Memory B cell (primary cell): ENCODE measurements at regions not wholly inside any gene's neighbourhood (a gene's known extent, or its start where the extent isn't known, plus 50 kb on each side); places are given as distances from the start of the nearest gene placed in this dataset.
"Not testable (repeated sequence)": the region's sequence is repeated elsewhere in the genome, so short reads cannot be mapped to it uniquely, and the experiment has no call there.

Experiments
- ATAC-seq: fragments of 150-1000 bp; cut with Tn5 transposase; 2 replicates; pipeline ENCODE4 v1.10.0; 2021; ENCODE audit warnings: low read depth, mild to moderate bottlenecking, moderate library complexity
- DNase-seq, 2 donors: peaks; one replicate each; pipeline ENCODE4 v3.0.0; 2022; ENCODE audit warnings: low spot score in 2 of 2
- H3K27ac Mint-ChIP-seq: one replicate; pipeline ENCODE4 v1.8.0; 2022; ENCODE audit warnings: mild to moderate bottlenecking, moderate library complexity, mixed read lengths
- H3K27me3 Mint-ChIP-seq: one replicate; pipeline ENCODE4 v1.8.0; 2022; ENCODE audit warnings: mixed read lengths
- H3K36me3 Mint-ChIP-seq: one replicate; pipeline ENCODE4 v1.8.0; 2022; ENCODE audit warnings: mild to moderate bottlenecking, mixed read lengths
- H3K4me1 Mint-ChIP-seq: one replicate; pipeline ENCODE4 v1.8.0; 2022; ENCODE audit warnings: mixed read lengths
- H3K4me3 Mint-ChIP-seq: one replicate; pipeline ENCODE4 v1.8.0; 2022; ENCODE audit warnings: mild to moderate bottlenecking, moderate library complexity, mixed read lengths
- H3K9me3 Mint-ChIP-seq: one replicate; pipeline ENCODE4 v1.8.0; 2022; ENCODE audit warnings: mixed read lengths

DNA sequence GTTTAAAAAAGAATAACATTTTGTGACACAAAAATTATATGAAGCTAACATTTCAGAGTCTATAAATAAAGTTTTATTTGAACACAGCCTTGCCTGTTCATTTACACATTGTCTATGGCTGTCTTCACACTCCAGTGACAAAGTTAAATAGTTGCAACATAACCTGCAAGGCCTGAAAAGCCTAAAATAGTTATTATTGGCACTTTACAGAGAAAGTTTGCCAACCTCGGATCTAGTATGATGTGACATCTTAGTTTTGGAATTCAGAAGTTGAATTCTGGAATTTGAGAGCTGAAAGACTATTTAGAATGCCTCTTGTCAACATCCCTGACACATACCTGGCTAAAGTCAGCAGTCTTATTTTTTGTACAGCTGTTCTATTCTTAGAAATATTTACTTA is 68.3 kb downstream of the DYRK2 start:
- Mint-ChIP-seq H3K4me1 (peaks cover 6% of the 10 kb centered on the region), H3K36me3 (peaks cover 2% of the 10 kb centered on the region), H3K27ac (no peak overlapping the region), H3K9me3 (no peaks in the 10 kb centered on the region), H3K4me3 (no peak overlapping the region), H3K27me3 (peaks cover 1% of the 10 kb centered on the region)
- ATAC-seq, result no peak
- no peak for DNase-seq

DNA sequence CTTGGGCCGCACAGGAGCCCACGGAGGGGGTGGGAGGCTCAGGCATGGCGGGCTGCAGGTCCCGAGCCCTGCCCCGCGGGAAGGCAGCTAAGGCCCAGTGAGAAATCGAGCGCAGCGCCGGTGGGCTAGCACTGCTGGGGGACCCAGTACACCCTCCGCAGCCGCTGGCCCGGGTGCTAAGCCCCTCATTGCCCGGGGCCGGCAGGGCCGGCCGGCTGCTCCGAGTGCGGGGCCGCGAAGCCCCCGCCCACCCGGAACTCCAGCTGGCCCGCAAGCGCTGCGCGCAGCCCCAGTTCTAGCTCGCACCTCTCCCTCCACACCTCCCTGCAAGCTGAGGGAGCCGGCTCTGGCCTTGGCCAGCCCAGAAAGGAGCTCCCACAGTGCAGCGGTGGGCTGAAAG is 70.8 kb downstream of the DYRK2 start:
- DNase-seq, H3K27ac Mint-ChIP-seq, H3K9me3 Mint-ChIP-seq, H3K4me1 Mint-ChIP-seq, H3K4me3 Mint-ChIP-seq, H3K36me3 Mint-ChIP-seq, H3K27me3 Mint-ChIP-seq, ATAC-seq: not testable (repeated sequence)

DNA sequence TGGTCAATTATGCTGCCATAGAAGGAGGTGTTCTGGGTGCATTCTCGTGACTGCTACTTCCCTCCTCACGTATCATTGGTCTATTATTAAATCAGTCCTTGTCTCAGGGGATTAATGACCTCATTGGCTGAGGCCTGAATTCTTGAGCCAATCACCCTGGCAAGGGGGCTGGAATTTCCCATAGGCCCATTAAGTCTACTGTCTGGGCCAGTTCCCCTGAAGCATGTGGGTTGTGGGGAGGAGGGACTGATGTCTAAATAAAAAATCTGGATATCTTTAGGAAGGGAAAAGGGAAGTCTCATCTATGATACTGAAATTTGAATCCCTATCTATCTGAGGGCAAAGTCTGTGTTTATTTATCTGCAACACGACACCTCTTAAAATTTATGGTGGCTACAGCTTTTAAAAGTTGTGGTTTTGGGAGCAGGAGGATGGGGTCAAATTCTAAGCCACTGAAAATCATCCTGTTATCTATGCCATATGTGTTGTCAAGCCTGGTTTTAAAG is 71.9 kb downstream of the DYRK2 start:
- ATAC-seq (no peak), DNase-seq (no peak)
- no peak overlapping the region for H3K27ac Mint-ChIP-seq
- no peaks in the 10 kb centered on the region for H3K36me3 Mint-ChIP-seq
- no peaks in the 10 kb centered on the region for H3K9me3 Mint-ChIP-seq
- peaks cover 1% of the 10 kb centered on the region for H3K27me3 Mint-ChIP-seq
- H3K4me3 Mint-ChIP-seq, result no peak overlapping the region
- H3K4me1 Mint-ChIP-seq, result peaks cover 2% of the 10 kb centered on the region

DNA sequence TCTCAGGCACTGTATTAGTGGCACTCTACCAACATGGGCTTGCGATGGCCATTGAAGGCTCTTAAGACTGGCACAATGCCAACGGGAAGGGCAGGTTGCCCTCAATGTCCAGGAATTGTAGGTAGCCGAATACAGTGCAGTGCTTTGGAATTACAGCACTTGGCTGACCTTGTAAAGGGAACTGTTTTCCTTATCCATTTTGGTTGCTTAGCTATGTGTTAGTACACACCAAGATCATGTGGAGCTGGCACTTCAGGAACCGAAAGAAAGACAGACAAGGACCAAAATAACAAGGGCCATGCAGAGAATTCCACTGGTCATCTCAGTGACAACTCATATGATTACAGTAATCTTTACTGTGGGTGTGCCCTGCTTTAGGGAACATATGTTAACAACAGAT is 72.7 kb downstream of the DYRK2 start:
- no peak for DNase-seq
- ATAC-seq, result no peak
- Mint-ChIP-seq H3K36me3 (no peaks in the 10 kb centered on the region), H3K9me3 (no peaks in the 10 kb centered on the region), H3K4me3 (no peak overlapping the region), H3K27ac (no peak overlapping the region), H3K4me1 (peaks cover 2% of the 10 kb centered on the region), H3K27me3 (peaks cover 1% of the 10 kb centered on the region)

DNA sequence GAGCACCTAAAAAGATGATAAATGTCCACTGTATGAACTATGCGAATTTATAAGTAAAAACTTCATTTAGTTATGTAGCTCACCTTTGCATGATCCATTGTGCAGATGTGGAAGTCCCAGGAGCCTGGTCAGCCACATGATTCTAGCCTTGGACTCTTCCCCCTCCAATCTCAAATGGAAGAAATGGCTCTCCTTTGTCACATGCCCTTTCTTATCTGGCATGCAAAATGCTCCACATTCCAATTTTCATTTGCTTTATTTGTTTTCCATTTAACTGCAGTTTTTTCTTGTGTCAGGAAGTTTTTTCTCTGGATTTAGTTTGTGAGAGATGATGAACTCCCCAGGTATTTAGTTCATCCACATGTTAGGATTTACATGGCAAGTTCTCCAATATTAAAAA is 73.8 kb downstream of the DYRK2 start:
- ATAC-seq, result no peak

DNA sequence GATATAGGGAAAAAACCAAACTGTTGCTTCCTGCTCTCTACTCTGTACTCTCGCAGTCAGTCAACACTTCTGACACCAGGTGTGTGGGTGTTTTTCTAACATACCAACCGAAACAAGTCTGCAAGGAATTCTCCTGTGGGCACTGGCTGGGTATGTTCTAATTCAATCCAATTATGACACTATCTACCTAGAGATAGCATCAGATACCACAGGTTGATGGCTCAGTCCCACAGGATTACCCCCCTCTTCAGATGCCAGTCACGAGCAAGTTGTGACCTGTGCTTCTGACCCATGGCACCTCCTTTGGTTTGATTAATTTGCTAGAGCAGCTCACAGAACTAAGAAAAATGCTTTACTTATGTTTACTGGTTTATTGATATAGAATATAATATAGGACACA is 78.3 kb downstream of the DYRK2 start:
- no peak for ATAC-seq
- Mint-ChIP-seq H3K4me3 (no peak overlapping the region), H3K36me3 (peaks cover 2% of the 10 kb centered on the region), H3K27me3 (peaks cover 2% of the 10 kb centered on the region), H3K9me3 (no peaks in the 10 kb centered on the region), H3K4me1 (no peaks in the 10 kb centered on the region), H3K27ac (no peak overlapping the region)
- no peak for DNase-seq

More for the DNA sequence above, 73.8 kb downstream of the DYRK2 start:
- Mint-ChIP-seq H3K27me3 (peaks cover 1% of the 10 kb centered on the region), H3K9me3 (no peaks in the 10 kb centered on the region), H3K4me1 (peaks cover 2% of the 10 kb centered on the region), H3K36me3 (no peaks in the 10 kb centered on the region), H3K4me3 (no peak overlapping the region), H3K27ac (no peak overlapping the region)
- no peak for DNase-seq

DNA sequence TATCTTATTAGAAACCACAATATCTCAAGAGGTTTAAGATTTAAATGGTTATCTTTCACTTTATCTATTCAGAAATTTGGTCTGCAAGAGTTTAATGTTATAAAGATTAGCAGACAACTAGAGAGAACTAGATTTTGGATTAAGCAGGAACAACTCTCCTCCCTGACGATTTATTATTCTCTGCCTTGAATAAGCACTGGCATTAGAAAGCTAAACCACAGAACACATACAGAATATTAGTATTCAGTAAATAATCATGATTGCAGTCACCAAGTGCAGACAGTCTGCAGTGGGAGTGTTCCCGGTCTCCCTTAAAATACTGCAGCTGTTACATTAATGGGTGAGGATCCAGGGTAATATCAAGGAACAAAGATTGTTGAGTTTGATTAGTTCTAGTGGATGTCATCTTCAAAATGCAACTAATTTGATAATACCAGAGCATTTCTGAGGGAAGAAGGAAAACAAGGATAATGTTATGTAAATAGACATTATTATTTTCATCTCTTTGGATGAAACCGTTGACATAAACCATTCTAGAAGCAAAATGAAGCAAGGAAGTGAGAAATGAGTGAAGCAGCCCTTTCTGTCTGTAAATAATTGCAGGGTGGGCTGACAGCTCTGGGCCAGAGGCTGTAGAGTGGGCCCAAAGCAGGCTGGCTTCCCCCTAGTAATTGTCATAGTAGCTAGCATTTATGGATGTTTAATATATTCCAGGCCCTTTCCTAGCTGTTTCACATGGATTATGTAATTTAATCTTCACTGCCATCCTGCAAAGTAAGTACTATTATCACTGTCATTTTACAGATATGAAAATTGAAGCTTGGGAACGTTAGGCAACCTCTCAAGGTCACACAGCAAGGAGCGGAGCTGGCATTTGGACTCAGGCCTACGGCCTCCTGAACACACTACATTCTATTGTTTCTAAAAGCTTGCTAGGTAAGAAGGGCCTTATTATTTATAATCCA is 79.4 kb downstream of the DYRK2 start:
- H3K36me3 Mint-ChIP-seq, result peaks cover 2% of the 10 kb centered on the region
- H3K27ac Mint-ChIP-seq, result no peak overlapping the region
- DNase-seq, result no peak
- no peak for ATAC-seq
- H3K27me3 Mint-ChIP-seq, result peaks cover 2% of the 10 kb centered on the region
- H3K9me3 Mint-ChIP-seq, result no peaks in the 10 kb centered on the region
- H3K4me3 Mint-ChIP-seq, result no peak overlapping the region
- H3K4me1 Mint-ChIP-seq, result no peaks in the 10 kb centered on the region

DNA sequence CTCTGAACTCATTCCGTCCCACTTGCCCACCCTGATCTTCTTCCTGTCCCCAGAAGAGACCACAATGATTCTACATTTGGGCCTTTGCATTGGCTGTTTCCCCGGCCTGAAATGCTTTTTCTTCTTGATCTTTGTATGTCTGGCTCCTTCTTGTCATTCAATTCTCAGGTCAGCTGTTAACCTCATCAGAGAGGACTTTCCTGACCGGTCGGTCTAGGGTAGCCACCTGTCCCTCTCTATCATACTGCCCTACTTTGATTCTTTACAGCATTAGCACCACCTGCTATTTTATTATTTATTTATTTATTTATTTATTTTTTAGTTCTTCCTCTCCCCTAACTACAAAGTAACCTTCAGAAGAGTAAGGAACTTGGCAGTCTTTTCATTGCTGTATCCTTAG is 84.3 kb downstream of the DYRK2 start:
- no peak for ATAC-seq
- H3K36me3 Mint-ChIP-seq, result peaks cover 2% of the 10 kb centered on the region

DNA sequence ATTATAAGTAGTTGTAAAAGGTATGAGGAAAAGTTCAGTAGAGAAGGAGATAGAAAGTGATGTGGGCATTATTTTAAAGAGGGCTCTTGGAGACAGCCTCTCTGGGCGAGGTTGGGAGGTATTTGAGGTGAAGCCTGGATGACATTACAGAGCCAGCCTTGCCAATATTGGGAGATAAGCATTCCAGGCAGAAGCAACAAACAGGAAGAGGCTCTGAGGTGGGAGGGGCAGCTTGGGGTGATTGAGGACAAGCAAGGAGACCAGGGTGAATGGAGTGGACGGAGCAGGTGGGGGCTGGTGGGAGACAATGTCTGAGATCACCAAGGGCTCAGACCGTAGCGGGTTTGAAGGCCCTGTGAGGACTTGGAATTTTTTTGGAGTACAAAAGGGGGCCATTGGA is 87.3 kb downstream of the DYRK2 start:
- H3K9me3 Mint-ChIP-seq, result no peaks in the 10 kb centered on the region
- DNase-seq, result no peak
- H3K4me3 Mint-ChIP-seq, result no peak overlapping the region
- H3K27me3 Mint-ChIP-seq, result peaks cover 5% of the 10 kb centered on the region
- peaks cover 2% of the 10 kb centered on the region for H3K36me3 Mint-ChIP-seq
- no peaks in the 10 kb centered on the region for H3K4me1 Mint-ChIP-seq
- ATAC-seq, result no peak
- H3K27ac Mint-ChIP-seq, result no peak overlapping the region

More for the DNA sequence above, 84.3 kb downstream of the DYRK2 start:
- Mint-ChIP-seq H3K4me1 (no peaks in the 10 kb centered on the region), H3K9me3 (no peaks in the 10 kb centered on the region), H3K4me3 (no peak overlapping the region), H3K27me3 (peaks cover 5% of the 10 kb centered on the region), H3K27ac (no peak overlapping the region)
- no peak for DNase-seq

DNA sequence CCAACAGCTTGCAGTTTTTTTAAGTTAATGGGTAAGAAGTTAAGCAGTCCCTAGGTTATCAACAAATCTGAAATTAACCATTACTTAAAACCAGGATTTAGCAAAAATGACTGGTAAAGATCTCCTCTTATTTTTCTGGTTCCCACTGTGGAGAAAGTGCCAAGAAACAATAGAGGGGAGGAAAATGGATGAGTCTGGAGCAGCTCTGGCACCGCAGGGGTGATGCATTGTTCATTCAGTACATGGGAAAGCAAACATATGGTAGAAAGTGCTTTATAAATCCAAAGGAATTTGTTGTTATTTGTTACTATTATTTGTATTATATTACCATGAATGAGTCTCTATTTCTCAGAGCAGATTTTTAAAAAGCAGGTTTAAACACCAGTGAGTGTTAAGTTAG is 92.2 kb downstream of the DYRK2 start:
- H3K27ac Mint-ChIP-seq, result no peak overlapping the region
- H3K36me3 Mint-ChIP-seq, result peaks cover under 1% of the 10 kb centered on the region
- DNase-seq, result no peak
- no peak overlapping the region for H3K4me3 Mint-ChIP-seq
- peaks cover 3% of the 10 kb centered on the region for H3K4me1 Mint-ChIP-seq
- H3K27me3 Mint-ChIP-seq, result peaks cover 1% of the 10 kb centered on the region
- H3K9me3 Mint-ChIP-seq, result peaks cover under 1% of the 10 kb centered on the region
- no peak for ATAC-seq

DNA sequence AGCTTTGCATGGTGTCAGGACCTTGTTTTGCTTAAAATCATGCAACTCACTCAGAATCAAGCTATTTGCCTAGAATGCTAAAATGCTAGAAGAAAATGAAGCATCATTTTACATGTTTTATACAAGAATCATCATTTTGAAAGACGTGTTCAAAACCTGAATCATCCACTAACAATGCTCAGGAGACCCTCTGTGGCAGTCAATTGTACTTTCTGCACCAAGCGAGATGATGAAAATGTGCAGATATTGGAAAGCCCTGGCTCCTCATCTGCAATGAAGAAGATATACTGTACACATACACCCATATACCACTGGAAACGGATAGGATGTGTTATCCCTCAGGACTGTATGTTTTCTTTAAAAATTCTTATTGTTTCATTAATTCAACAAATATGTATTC is 92.7 kb downstream of the DYRK2 start:
- no peak overlapping the region for H3K27ac Mint-ChIP-seq

DNA sequence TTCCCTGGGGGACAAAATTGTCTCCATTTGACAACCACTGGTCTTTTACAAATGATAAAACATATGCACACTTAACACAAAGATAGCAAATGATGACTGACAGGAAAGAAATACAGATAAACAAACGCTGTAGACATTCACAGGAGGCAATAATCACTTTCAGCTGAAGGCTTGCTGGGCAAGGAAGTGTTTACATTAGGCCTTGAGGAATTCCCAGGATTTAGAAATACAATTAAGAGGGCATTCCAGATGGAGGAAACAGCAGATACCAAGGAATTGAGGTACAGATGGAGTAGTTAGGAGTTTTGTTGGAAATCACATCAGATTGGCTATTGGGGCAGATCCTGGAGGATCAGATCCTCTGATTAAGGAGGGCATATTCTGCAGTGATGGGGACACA is 93.9 kb downstream of the DYRK2 start:
- H3K27ac Mint-ChIP-seq, result no peak overlapping the region
- no peak overlapping the region for H3K4me3 Mint-ChIP-seq
- ATAC-seq, result no peak
- no peak for DNase-seq
- H3K4me1 Mint-ChIP-seq, result peaks cover 3% of the 10 kb centered on the region
- H3K9me3 Mint-ChIP-seq, result peaks cover 3% of the 10 kb centered on the region
- H3K27me3 Mint-ChIP-seq, result no peaks in the 10 kb centered on the region
- H3K36me3 Mint-ChIP-seq, result peaks cover 4% of the 10 kb centered on the region

More for the DNA sequence above, 92.7 kb downstream of the DYRK2 start:
- H3K36me3 Mint-ChIP-seq, result peaks cover 2% of the 10 kb centered on the region
- DNase-seq (no peak), ATAC-seq (no peak)
- H3K4me1 Mint-ChIP-seq, result peaks cover 3% of the 10 kb centered on the region
- H3K4me3 Mint-ChIP-seq, result no peak overlapping the region
- no peaks in the 10 kb centered on the region for H3K27me3 Mint-ChIP-seq
- peaks cover 3% of the 10 kb centered on the region for H3K9me3 Mint-ChIP-seq

DNA sequence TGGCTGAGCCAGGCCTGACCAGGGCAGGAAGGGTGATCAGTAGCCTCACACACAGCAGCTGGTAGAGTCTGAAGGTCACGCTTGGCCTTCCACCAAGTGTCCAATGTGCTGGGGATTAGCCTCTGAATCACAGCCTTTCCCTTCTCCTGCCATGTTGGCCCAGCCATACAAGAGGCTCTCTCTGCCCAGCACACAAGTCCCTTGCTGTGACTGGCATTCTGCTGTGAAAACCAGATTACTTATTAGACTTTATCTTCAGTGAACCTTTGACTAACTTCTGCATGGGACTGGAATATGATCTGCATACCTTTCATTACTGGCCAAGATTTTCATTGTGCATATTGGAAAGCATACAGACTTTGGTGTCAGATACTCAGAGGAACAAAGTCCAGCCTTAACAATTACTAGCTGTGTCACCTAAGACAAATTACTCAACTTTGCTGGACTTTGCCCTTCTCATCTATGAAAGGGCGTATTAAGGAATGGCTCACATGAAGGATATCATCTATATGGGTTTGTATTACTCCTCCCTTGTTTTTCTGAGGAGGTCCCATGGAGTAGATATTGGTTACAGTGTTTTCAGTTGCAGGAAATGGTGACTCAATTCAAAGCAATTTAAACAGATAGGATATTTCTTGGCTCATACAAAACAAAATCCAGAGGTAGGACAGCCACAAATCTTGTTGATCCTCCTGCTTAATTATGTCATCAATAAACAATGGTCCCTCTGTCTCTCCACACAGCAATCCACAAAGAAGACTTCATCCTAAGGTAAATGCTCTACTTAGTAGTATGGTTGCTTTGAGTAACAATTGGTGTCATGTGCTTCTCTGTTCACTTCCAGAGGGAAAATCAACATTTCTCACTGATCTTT is 99.6 kb downstream of the DYRK2 start:
- no peak overlapping the region for H3K27ac Mint-ChIP-seq
- no peak overlapping the region for H3K4me3 Mint-ChIP-seq
- H3K36me3 Mint-ChIP-seq, result peaks cover 4% of the 10 kb centered on the region
- no peaks in the 10 kb centered on the region for H3K27me3 Mint-ChIP-seq
- peaks cover 3% of the 10 kb centered on the region for H3K9me3 Mint-ChIP-seq
- ATAC-seq, result no peak
- H3K4me1 Mint-ChIP-seq, result no peaks in the 10 kb centered on the region
- DNase-seq, result no peak

DNA sequence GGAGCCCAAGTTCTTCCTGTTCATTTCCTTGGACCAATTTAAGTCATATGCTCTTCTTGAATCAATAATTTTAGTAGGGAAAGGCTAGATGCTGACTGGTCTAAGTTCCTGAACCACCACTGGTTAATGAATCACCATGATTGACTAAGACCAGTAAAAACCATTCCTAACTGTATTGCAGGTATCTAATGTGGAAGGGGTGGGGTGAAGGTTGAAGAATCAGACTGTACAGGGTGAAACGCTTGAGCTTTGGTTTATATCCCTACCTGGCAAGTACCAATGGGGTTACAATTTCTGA is 100.1 kb downstream of the DYRK2 start:
- H3K27me3 Mint-ChIP-seq, result no peaks in the 10 kb centered on the region
- no peak overlapping the region for H3K4me3 Mint-ChIP-seq
- ATAC-seq (no peak), DNase-seq (no peak)
- H3K9me3 Mint-ChIP-seq, result peaks cover 3% of the 10 kb centered on the region
- H3K36me3 Mint-ChIP-seq, result peaks cover 4% of the 10 kb centered on the region
- H3K4me1 Mint-ChIP-seq, result no peaks in the 10 kb centered on the region
- no peak overlapping the region for H3K27ac Mint-ChIP-seq
